OCI-LY7 (cell line): ENCODE measurements at regions not wholly inside any gene's neighbourhood (a gene's known extent, or its start where the extent isn't known, plus 50 kb on each side); places are given as distances from the start of the nearest gene placed in this dataset.
"Not testable (repeated sequence)": the region's sequence is repeated elsewhere in the genome, so short reads cannot be mapped to it uniquely, and the experiment has no call there.

Experiments used
- BruUV-seq: library from RNA; stranded (reverse); fragments of 400-500 nt; replicated peaks from 2 replicates; lab custom pipeline; 2021; lab: Mats Ljungman, UMichigan
- CTCF ChIA-PET: fragments of 300-600 bp; sonication (Branson Sonifier 250); formaldehyde crosslinking; loops from one replicate; lab custom pipeline; 2022; ENCODE audit warnings: antibody characterized with exemption; ENCODE audit not compliant: unreplicated experiment; lab: Charles Lee
- POLR2A ChIA-PET: fragments of 300-600 bp; sonication (Branson Sonifier 250); formaldehyde crosslinking; loops from one replicate; lab custom pipeline; 2022; ENCODE audit warnings: antibody characterized with exemption; lab: Charles Lee
- DNase-seq: peaks from one replicate; pipeline ENCODE4 v3.0.0-alpha.2; 2015; ENCODE audit warnings: low spot score
- H2AFZ ChIP-seq: fragments of 200-600 bp; sonication (generic), shearing (Covaris generic); 2 replicates; pipeline ENCODE4 v1.6.1; 2014; ENCODE audit warnings: mild to moderate bottlenecking, antibody characterized with exemption, low read length, moderate library complexity
- H3K27ac ChIP-seq: fragments of 200-600 bp; sonication (generic); 2 replicates; pipeline ENCODE4 v1.5.1; 2014; ENCODE audit warnings: mixed run types, low read depth, mild to moderate bottlenecking, moderate library complexity, low read length, inconsistent platforms; ENCODE audit not compliant: poor library complexity, severe bottlenecking
- H3K36me3 ChIP-seq: fragments of 200-600 bp; sonication (generic); 2 replicates; pipeline ENCODE4 v1.6.1; 2014; ENCODE audit warnings: mild to moderate bottlenecking, antibody characterized with exemption, low read length, moderate library complexity, mixed read lengths; ENCODE audit not compliant: insufficient read depth
- H3K4me1 ChIP-seq: fragments of 200-600 bp; sonication (generic); 2 replicates; pipeline ENCODE4 v1.5.1; 2014; ENCODE audit warnings: mild to moderate bottlenecking, low read length; ENCODE audit not compliant: insufficient read depth, poor library complexity, severe bottlenecking
- H3K4me2 ChIP-seq: fragments of 200-600 bp; sonication (generic); 2 replicates; pipeline ENCODE4 v1.6.1; 2014; ENCODE audit warnings: mild to moderate bottlenecking, low read length
- H3K4me3 ChIP-seq: fragments of 200-600 bp; sonication (generic); 2 replicates; pipeline ENCODE4 v1.5.1; 2014; ENCODE audit warnings: mild to moderate bottlenecking, low read depth, low read length; ENCODE audit not compliant: poor library complexity, severe bottlenecking
- H3K79me2 ChIP-seq: fragments of 200-600 bp; sonication (generic); 2 replicates; pipeline ENCODE4 v1.6.1; 2016; ENCODE audit warnings: low read depth, mild to moderate bottlenecking, low read length, moderate library complexity, mixed read lengths; ENCODE audit not compliant: insufficient read depth
- H3K9me2 ChIP-seq: fragments of 200-600 bp; sonication (generic); 2 replicates; pipeline ENCODE4 v1.6.1; 2016; ENCODE audit warnings: mild to moderate bottlenecking, low read length, mixed read lengths; ENCODE audit not compliant: insufficient read depth
- H3K9me3 ChIP-seq: fragments of 200-600 bp; sonication (generic); 2 replicates; pipeline ENCODE4 v1.6.1; 2014; ENCODE audit warnings: mild to moderate bottlenecking, mixed run types, low read length, mixed read lengths
- H4K20me1 ChIP-seq: fragments of 200-600 bp; sonication (generic); 2 replicates; pipeline ENCODE4 v1.6.1; 2014; ENCODE audit warnings: mild to moderate bottlenecking, antibody characterized with exemption, low read length, moderate library complexity, mixed read lengths; ENCODE audit not compliant: insufficient read depth
- EZH2phosphoT487 ChIP-seq: fragments of 200-600 bp; sonication (generic); IDR thresholded peaks from 2 replicates; pipeline ENCODE4 v1.6.1; 2018; ENCODE audit warnings: low read depth, borderline replicate concordance, mild to moderate bottlenecking, mixed run types, antibody characterized with exemption, low read length, moderate library complexity, mixed read lengths
- intact Hi-C: fragments of 100-400 bp; cut with micrococcal nuclease; formaldehyde crosslinking; loops from one replicate; pipeline ENCODE4 v1.10.0; 2022; ENCODE audit not compliant: unreplicated experiment
- TF ChIP-seq, protein P1 (sequence below): fragments of 200-600 bp; sonication (generic); conservative IDR thresholded peaks from 2 replicates; pipeline ENCODE4 v1.5.1; 2014; ENCODE audit warnings: mild to moderate bottlenecking, antibody characterized with exemption, low read length, moderate library complexity, mixed read lengths

DNA sequence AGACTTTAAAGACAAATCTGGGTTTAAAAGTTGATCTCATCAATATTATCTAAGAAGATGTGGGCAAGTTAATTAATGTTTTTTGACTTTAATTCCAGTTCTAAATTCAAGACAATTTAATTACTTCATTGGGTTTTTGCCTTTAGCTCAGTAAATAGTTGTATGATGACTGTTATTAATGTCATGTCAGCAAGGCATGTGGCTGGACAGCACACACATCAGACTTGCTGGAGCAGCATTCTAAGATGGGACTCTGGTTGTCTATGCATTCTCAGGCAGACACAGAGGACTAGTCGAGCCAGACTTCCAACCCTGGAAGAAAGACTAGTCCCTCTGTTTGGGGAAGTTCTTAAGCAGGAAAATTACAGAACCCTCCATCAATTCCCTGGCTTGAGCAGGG lies 180.7 kb upstream of the GK2 start:
- H3K27ac ChIP-seq = no peak overlapping the region
- intact Hi-C loops = no loop called here
- H3K9me2 ChIP-seq = no peaks in the 10 kb centered on the region
- no TSS peak for BruUV-seq
- H3K9me3 ChIP-seq = no peaks in the 10 kb centered on the region
- no peaks in the 10 kb centered on the region for H3K79me2 ChIP-seq
- no peak overlapping the region for H3K4me2 ChIP-seq
- no peak overlapping the region for H2AFZ ChIP-seq
- no peaks in the 10 kb centered on the region for H3K4me1 ChIP-seq
- POLR2A ChIA-PET = no interaction called here
- TF ChIP-seq, protein P1, sequence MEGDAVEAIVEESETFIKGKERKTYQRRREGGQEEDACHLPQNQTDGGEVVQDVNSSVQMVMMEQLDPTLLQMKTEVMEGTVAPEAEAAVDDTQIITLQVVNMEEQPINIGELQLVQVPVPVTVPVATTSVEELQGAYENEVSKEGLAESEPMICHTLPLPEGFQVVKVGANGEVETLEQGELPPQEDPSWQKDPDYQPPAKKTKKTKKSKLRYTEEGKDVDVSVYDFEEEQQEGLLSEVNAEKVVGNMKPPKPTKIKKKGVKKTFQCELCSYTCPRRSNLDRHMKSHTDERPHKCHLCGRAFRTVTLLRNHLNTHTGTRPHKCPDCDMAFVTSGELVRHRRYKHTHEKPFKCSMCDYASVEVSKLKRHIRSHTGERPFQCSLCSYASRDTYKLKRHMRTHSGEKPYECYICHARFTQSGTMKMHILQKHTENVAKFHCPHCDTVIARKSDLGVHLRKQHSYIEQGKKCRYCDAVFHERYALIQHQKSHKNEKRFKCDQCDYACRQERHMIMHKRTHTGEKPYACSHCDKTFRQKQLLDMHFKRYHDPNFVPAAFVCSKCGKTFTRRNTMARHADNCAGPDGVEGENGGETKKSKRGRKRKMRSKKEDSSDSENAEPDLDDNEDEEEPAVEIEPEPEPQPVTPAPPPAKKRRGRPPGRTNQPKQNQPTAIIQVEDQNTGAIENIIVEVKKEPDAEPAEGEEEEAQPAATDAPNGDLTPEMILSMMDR = no peak
- no peak for TF ChIP-seq EZH2phosphoT487
- CTCF ChIA-PET = no interaction called here
- H4K20me1 ChIP-seq = no peaks in the 10 kb centered on the region
- no peak overlapping the region for H3K4me3 ChIP-seq
- DNase-seq = no peak
- H3K36me3 ChIP-seq = no peaks in the 10 kb centered on the region

DNA sequence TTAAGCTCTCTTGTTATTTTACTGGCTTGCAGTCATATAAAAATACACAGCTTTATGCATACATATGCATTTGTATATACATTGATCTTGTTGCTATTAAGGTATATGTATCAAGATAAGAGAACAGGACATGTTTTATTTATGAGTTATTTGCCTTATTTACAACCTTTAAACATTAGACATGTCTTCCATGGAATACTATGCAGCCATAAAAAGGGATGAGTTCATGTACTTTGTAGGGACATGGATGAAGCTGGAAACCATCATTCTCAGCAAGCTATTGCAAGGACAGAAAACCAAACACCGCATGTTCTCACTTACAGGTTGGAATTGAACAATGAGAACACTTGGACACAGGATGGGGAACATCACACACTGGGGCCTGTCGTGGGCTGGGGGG lies 179.2 kb upstream of the GK2 start:
- H3K4me1 ChIP-seq, H3K4me3 ChIP-seq, H4K20me1 ChIP-seq, H3K4me2 ChIP-seq, DNase-seq, CTCF ChIA-PET, H3K9me3 ChIP-seq, H3K36me3 ChIP-seq, H2AFZ ChIP-seq, H3K9me2 ChIP-seq, BruUV-seq, H3K79me2 ChIP-seq, H3K27ac ChIP-seq, intact Hi-C loops: not testable (repeated sequence)
- POLR2A ChIA-PET = interaction anchor here (0.6 to 0.9 kb wide), 2 partner anchors 10 to 20 kb away, joined by 3 to 4 read pairs; no protein-coding TSS in a partner anchor

DNA sequence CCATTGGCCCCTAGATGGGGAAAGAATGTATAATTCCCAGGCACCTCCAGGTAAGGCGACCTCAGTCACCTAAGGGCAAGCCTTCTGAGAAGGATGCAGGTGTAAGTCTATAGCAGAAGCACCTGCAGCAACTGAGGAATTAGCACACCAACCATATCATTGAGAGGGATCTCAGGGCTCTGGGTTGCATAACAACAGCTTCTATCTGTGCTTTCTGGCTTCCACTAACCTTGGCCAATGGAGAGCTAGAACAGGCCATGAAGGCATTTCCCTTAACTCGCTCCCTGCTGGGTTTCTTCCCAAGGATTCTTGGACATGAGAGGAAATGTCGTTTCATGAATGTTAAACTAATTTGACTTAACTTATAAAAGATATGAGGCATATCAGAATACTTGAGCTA lies 177.8 kb upstream of the GK2 start:
- POLR2A ChIA-PET = interaction anchor here (0.6 kb wide), 2 partner anchors 13 to 44 kb away, joined by 3 to 5 read pairs; no protein-coding TSS in a partner anchor
- intact Hi-C loops = no loop called here
- no TSS peak for BruUV-seq

More for the DNA sequence above, 177.8 kb upstream of the GK2 start:
- CTCF ChIA-PET = no interaction called here
- Histone ChIP-seq H3K9me2 (no peaks in the 10 kb centered on the region), H3K36me3 (no peaks in the 10 kb centered on the region), H2AFZ (no peak overlapping the region), H3K4me1 (no peaks in the 10 kb centered on the region), H3K4me2 (no peak overlapping the region), H3K4me3 (no peak overlapping the region), H3K79me2 (no peaks in the 10 kb centered on the region), H4K20me1 (no peaks in the 10 kb centered on the region), H3K9me3 (no peaks in the 10 kb centered on the region), H3K27ac (no peak overlapping the region)
- DNase-seq = no peak
- TF ChIP-seq EZH2phosphoT487 = no peak
- TF ChIP-seq, protein P1 = no peak
